ENCODE measurements at regions not wholly inside any gene's neighbourhood (a gene's known extent, or its start where the extent isn't known, plus 50 kb on each side); places are given as distances from the start of the nearest gene placed in this dataset.
"Not testable (repeated sequence)": the region's sequence is repeated elsewhere in the genome, so short reads cannot be mapped to it uniquely, and the experiment has no call there.

- no peaks in the 10 kb centered on the region for H3K36me3 ChIP-seq
- DNase-seq = no peak
- intact Hi-C loops (cut with DNase I; ENCODE audit: low total_unique reads) = no loop called here
- WGBS, 2 donors (ENCODE audit: low coverage in 1 of 2) = 44 to 73% methylated on average over 3 to 8 of the region's 8 CpGs
- no peaks in the 10 kb centered on the region for H3K9me3 ChIP-seq
- in situ Hi-C loops (cut with MboI; ENCODE audit: low pct_ligation_motif_present in 1 of 4, low pct_unique_long_range_greater_than_20kb in 1 of 4, low sequenced_read_pairs in 3 of 4) = no loop called here
- H3K27ac ChIP-seq = no peak overlapping the region
- H3K4me3 ChIP-seq = no peak overlapping the region
- no peaks in the 10 kb centered on the region for H3K4me1 ChIP-seq
- peaks cover 65% of the 10 kb centered on the region for H3K27me3 ChIP-seq
- no peak for TF ChIP-seq EP300 (IDR thresholded peaks at IDR 0.05; ENCODE audit: low read depth)
- no peak for TF ChIP-seq CTCF (IDR thresholded peaks at IDR 0.05)
- no peak for TF ChIP-seq POLR2AphosphoS5 (IDR thresholded peaks at IDR 0.05)
- no peak for TF ChIP-seq POLR2A (IDR thresholded peaks at IDR 0.05)
Measured at GRCh38 chr1:148352470-148353053, 130.5 kb downstream of the PPIAL4G start.

GRCh38 chr1:148347781-148348180, 135.3 kb downstream of the PPIAL4G start:
- DNase-seq = no peak
- no peaks in the 10 kb centered on the region for H3K36me3 ChIP-seq
- in situ Hi-C loops (cut with MboI; ENCODE audit: low pct_ligation_motif_present in 1 of 4, low pct_unique_long_range_greater_than_20kb in 1 of 4, low sequenced_read_pairs in 3 of 4) = no loop called here
- intact Hi-C loops (cut with DNase I; ENCODE audit: low total_unique reads) = no loop called here
- no peak overlapping the region for H3K27ac ChIP-seq
- TF ChIP-seq POLR2AphosphoS5 (IDR thresholded peaks at IDR 0.05) = no peak
- TF ChIP-seq EP300 (IDR thresholded peaks at IDR 0.05; ENCODE audit: low read depth) = no peak
- TF ChIP-seq CTCF (IDR thresholded peaks at IDR 0.05) = no peak
- no peak for TF ChIP-seq POLR2A (IDR thresholded peaks at IDR 0.05)
- H3K4me3 ChIP-seq = no peak overlapping the region
- peaks cover 0 to 12% (median 7%) of the 10 kb centered on the region in 4 donors for H3K4me1 ChIP-seq
- peaks cover 40% of the 10 kb centered on the region for H3K27me3 ChIP-seq
- H3K9me3 ChIP-seq = no peaks in the 10 kb centered on the region

- intact Hi-C loops (cut with DNase I; ENCODE audit: low total_unique reads); H3K4me3 ChIP-seq; in situ Hi-C loops (cut with MboI; ENCODE audit: low pct_ligation_motif_present in 1 of 4, low pct_unique_long_range_greater_than_20kb in 1 of 4, low sequenced_read_pairs in 3 of 4); H3K9me3 ChIP-seq; H3K36me3 ChIP-seq: not testable (repeated sequence)
- H3K27ac ChIP-seq = peak overlapping the region; percentile 58 to 67 (median 64)
- TF ChIP-seq CTCF (IDR thresholded peaks at IDR 0.05) = peak; percentile 45 to 61 (median 48)
- WGBS, 2 donors (ENCODE audit: low coverage in 1 of 2) = 0 to 6% methylated on average over 2 to 3 of the region's 3 CpGs
- DNase-seq = peak; percentile 35
- peaks cover 0 to 12% (median 7%) of the 10 kb centered on the region in 4 donors for H3K4me1 ChIP-seq
- peaks cover 30% of the 10 kb centered on the region for H3K27me3 ChIP-seq
Measured at GRCh38 chr1:148345659-148346151, 137.4 kb downstream of the PPIAL4G start.

GRCh38 chr1:148344651-148345050, 138.5 kb downstream of the PPIAL4G start:
- H3K27ac ChIP-seq; intact Hi-C loops (cut with DNase I; ENCODE audit: low total_unique reads); in situ Hi-C loops (cut with MboI; ENCODE audit: low pct_ligation_motif_present in 1 of 4, low pct_unique_long_range_greater_than_20kb in 1 of 4, low sequenced_read_pairs in 3 of 4); H3K36me3 ChIP-seq; DNase-seq; H3K9me3 ChIP-seq; H3K4me3 ChIP-seq: not testable (repeated sequence)
- Histone ChIP-seq H3K27me3 (peaks cover 21% of the 10 kb centered on the region), H3K4me1 (peaks cover 0 to 12% (median 7%) of the 10 kb centered on the region in 4 donors)
- 86 to 94% methylated on average over 2 of the region's 2 CpGs for WGBS, 2 donors (ENCODE audit: low coverage in 1 of 2)

- H3K36me3 ChIP-seq; intact Hi-C loops (cut with DNase I; ENCODE audit: low total_unique reads); DNase-seq; H3K27ac ChIP-seq; H3K27me3 ChIP-seq; in situ Hi-C loops (cut with MboI; ENCODE audit: low pct_ligation_motif_present in 1 of 4, low pct_unique_long_range_greater_than_20kb in 1 of 4, low sequenced_read_pairs in 3 of 4); H3K4me3 ChIP-seq; H3K9me3 ChIP-seq: not testable (repeated sequence)
- H3K4me1 ChIP-seq = peaks cover 0 to 14% (median 8%) of the 10 kb centered on the region in 4 donors
- 84 to 100% methylated on average over 1 of the region's 1 CpG for WGBS, 2 donors (ENCODE audit: low coverage in 1 of 2)
Measured at GRCh38 chr1:148341729-148342128, 141.4 kb downstream of the PPIAL4G start.

- DNase-seq; H3K9me3 ChIP-seq; in situ Hi-C loops (cut with MboI; ENCODE audit: low pct_ligation_motif_present in 1 of 4, low pct_unique_long_range_greater_than_20kb in 1 of 4, low sequenced_read_pairs in 3 of 4); intact Hi-C loops (cut with DNase I; ENCODE audit: low total_unique reads); H3K36me3 ChIP-seq; H3K4me3 ChIP-seq: not testable (repeated sequence)
- Histone ChIP-seq H3K27me3 (peaks cover 12% of the 10 kb centered on the region), H3K27ac (peak overlapping the region; percentile 3 to 86 (median 82)), H3K4me1 (peaks cover 4 to 35% (median 17%) of the 10 kb centered on the region in 4 donors)
- WGBS, 2 donors (ENCODE audit: low coverage in 1 of 2) = 26 to 35% methylated on average over 3 to 5 of the region's 5 CpGs
Measured at GRCh38 chr1:148336121-148336918, 146.8 kb downstream of the PPIAL4G start.

Data from transverse colon (tissue), 4 donors.